Bronchial epithelial cell (primary cell): ENCODE measurements at regions not wholly inside any gene's neighbourhood (a gene's known extent, or its start where the extent isn't known, plus 50 kb on each side); places are given as distances from the start of the nearest gene placed in this dataset.
A peak's percentile ranks its signal among the peaks of the same experiment; 100 is the strongest.

Source experiments
- DNase-seq: peaks from one replicate; pipeline ENCODE4 v3.0.0-alpha.2; 2010; ENCODE audit warnings: low read depth
- FAIRE-seq: peaks from 2 replicates; lab custom pipeline; 2011; peaks lifted over from hg19 to GRCh38; lab: Jason Lieb, UNC
- H3K27me3 ChIP-seq: 2 replicates; pipeline ENCODE4 v1.5.1; 2011; ENCODE audit warnings: low read length; ENCODE audit not compliant: control insufficient read depth, insufficient read depth
- H3K36me3 ChIP-seq: 2 replicates; pipeline ENCODE4 v1.5.1; 2011; ENCODE audit warnings: low read length; ENCODE audit not compliant: control insufficient read depth, insufficient read depth
- H3K4me3 ChIP-seq: 2 replicates; pipeline ENCODE4 v1.5.1; 2011; ENCODE audit warnings: mild to moderate bottlenecking, low read depth, low read length, control low read depth
- CTCF ChIP-seq: IDR thresholded peaks from 2 replicates; pipeline ENCODE4 v1.5.1; 2011; ENCODE audit warnings: mild to moderate bottlenecking, moderate library complexity, low read length, control low read depth, inconsistent platforms; ENCODE audit not compliant: insufficient read depth, severe bottlenecking

GRCh38 chr2:65921116-65921515 is 488.7 kb upstream of the SPRED2 start:
- H3K4me3 ChIP-seq = no peak overlapping the region
- H3K27me3 ChIP-seq = no peaks in the 10 kb centered on the region
- no peaks in the 10 kb centered on the region for H3K36me3 ChIP-seq
- DNase-seq (no peak), FAIRE-seq (no peak)
- TF ChIP-seq CTCF = no peak

- no peak for FAIRE-seq
- no peak for DNase-seq
- H3K27me3 ChIP-seq = no peaks in the 10 kb centered on the region
- no peak overlapping the region for H3K4me3 ChIP-seq
- no peak for TF ChIP-seq CTCF
- H3K36me3 ChIP-seq = no peaks in the 10 kb centered on the region
These were observed 488.3 kb upstream of the SPRED2 start for GRCh38 chr2:65920659-65921058.

GRCh38 chr2:65919550-65920188 is 487.3 kb upstream of the SPRED2 start:
- Histone ChIP-seq H3K27me3 (no peaks in the 10 kb centered on the region), H3K36me3 (no peaks in the 10 kb centered on the region), H3K4me3 (no peak overlapping the region)
- FAIRE-seq = peak; percentile 75
- TF ChIP-seq CTCF = peak; percentile 2
- peak; percentile 23 for DNase-seq

- Histone ChIP-seq H3K27me3 (no peaks in the 10 kb centered on the region), H3K4me3 (no peak overlapping the region), H3K36me3 (no peaks in the 10 kb centered on the region)
- TF ChIP-seq CTCF = peak; percentile 12
- DNase-seq (peak; percentile 15), FAIRE-seq (no peak)
These were observed 486.4 kb upstream of the SPRED2 start for GRCh38 chr2:65918760-65919187.

- DNase-seq (no peak), FAIRE-seq (no peak)
- Histone ChIP-seq H3K27me3 (no peaks in the 10 kb centered on the region), H3K36me3 (no peaks in the 10 kb centered on the region), H3K4me3 (no peak overlapping the region)
- no peak for TF ChIP-seq CTCF
These were observed 485.6 kb upstream of the SPRED2 start for GRCh38 chr2:65917986-65918385.

GRCh38 chr2:65916785-65917295 is 484.4 kb upstream of the SPRED2 start:
- no peaks in the 10 kb centered on the region for H3K27me3 ChIP-seq
- no peak for TF ChIP-seq CTCF
- H3K36me3 ChIP-seq = no peaks in the 10 kb centered on the region
- FAIRE-seq = no peak
- DNase-seq = no peak
- no peak overlapping the region for H3K4me3 ChIP-seq
